HK-2 (cell line): ENCODE measurements at regions not wholly inside any gene's neighbourhood (a gene's known extent, or its start where the extent isn't known, plus 50 kb on each side); places are given as distances from the start of the nearest gene placed in this dataset.
A peak's percentile ranks its signal among the peaks of the same experiment; 100 is the strongest.

Source experiments
- DNase-seq: peaks from one replicate; pipeline ENCODE4 v3.0.0-alpha.2; 2018; ENCODE audit not compliant: unreplicated experiment

GRCh38 chr9:99749641-99750040, 72.0 kb upstream of the NR4A3 start:
- DNase-seq, result peak; percentile 17

DNA sequence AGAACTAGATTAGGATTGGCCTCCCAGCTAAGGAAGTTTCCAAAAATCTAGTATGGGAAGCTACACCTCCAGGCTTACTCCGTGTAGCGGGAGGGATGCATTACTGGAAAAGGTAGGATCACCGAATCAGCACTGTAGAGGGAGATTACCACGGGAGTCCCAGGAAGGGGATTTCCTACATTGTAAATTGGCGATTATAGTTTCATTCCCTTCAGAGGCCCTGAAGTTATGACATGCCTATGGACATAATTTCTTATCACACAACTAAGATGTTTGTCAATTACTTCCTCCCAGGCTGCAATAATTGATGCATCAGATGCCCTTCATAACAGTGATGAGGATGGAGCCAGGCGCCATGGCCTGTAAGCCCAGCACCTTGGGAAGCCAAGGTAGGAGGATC, 71.2 kb upstream of the NR4A3 start:
- DNase-seq, result no peak

DNA sequence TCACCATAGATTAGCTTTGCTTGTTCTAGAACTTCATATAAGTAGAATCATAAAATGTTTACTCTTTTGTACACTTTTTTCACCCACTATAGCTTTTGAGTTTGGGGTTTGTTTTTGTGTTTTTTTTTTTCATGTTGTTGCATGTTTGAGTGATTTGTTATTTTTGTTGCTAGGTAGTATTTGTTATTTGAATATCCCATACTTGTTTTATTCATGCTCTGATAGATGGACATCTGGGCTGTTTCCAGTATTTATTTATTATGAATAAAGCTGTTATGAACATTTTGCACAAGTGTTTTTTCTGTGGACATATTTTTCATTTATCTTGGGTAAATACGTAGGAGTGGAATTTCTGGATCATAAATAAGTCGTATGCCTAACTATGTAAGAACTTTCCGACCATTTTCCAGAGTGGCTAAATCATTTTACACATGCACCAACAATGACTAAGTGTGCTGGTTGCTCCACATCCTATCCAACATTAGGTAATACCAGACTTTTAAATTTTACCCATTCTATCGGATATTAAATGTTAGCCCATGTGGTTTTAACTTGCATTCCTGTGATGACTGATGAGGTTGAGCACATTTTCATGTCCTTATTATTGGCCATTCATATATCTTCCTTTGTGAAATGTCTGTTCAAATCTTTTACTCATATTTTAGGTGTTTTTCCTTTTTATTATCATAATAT, 69.1 kb upstream of the NR4A3 start:
- no peak for DNase-seq

DNA sequence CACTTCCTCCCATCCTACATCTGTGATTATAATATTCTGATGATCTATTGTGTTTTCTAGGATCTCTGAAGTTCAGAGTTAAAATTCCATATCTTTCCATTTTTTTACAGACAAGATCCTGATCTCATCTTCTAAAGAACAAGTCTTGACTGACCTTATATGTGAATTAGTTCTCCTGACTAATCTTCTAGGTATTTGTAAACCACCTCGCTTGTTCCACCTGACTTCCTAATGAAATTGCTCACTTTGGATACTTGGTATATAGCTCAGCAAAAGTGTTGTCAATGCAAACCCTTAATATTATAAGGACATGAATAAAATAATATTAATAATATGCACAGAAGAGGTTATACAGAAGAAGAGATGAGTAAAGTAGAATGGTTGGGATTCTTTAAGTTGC, 68.2 kb upstream of the NR4A3 start:
- no peak for DNase-seq

DNA sequence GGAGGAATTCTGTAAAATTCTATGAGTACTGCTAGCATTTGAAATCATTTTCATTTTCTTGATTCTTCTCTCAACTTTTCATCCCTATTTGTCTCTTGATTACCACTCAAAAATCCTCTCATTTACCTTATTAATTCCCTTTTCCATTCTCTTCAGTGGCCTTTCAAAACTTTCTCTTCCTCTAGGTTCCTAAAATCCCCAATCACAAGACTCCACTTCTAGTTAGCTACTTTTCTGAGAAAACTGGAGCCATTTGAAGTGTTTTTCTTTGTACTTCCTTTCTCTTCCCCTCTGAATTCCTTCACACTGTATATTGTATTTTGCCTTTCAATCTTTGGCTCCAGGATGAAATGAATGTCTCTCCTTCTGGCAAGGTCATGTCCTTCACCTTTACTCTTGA, 61.3 kb upstream of the NR4A3 start:
- no peak for DNase-seq

DNA sequence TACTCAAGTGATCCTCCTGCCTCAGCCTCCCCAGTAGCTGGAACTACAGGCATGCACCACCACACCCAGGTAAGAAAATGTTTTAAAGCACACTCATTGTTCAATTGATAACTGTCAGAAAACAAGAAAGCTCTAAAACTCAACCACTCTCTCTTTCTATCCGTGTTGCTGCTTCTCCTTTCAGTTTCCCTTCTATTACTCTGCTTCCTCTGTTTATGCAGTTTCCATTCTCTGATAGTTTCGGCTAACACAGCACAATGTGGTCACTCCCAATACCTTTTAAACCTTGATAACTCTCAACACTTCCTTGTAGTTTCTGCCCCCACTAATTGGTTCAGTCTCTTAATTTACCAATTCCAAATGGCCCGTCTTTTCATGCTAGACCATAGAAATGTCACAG, 59.2 kb upstream of the NR4A3 start:
- DNase-seq, result no peak
